ENCODE measurements at regions not wholly inside any gene's neighbourhood (a gene's known extent, or its start where the extent isn't known, plus 50 kb on each side); places are given as distances from the start of the nearest gene placed in this dataset.

GRCh38 chr2:180370511-180371205 is 363.6 kb upstream of the CWC22 start:
- TF ChIP-seq, protein P1, sequence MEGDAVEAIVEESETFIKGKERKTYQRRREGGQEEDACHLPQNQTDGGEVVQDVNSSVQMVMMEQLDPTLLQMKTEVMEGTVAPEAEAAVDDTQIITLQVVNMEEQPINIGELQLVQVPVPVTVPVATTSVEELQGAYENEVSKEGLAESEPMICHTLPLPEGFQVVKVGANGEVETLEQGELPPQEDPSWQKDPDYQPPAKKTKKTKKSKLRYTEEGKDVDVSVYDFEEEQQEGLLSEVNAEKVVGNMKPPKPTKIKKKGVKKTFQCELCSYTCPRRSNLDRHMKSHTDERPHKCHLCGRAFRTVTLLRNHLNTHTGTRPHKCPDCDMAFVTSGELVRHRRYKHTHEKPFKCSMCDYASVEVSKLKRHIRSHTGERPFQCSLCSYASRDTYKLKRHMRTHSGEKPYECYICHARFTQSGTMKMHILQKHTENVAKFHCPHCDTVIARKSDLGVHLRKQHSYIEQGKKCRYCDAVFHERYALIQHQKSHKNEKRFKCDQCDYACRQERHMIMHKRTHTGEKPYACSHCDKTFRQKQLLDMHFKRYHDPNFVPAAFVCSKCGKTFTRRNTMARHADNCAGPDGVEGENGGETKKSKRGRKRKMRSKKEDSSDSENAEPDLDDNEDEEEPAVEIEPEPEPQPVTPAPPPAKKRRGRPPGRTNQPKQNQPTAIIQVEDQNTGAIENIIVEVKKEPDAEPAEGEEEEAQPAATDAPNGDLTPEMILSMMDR (conservative IDR thresholded peaks at IDR 0.05; ENCODE audit: low read length), result no peak

GRCh38 chr2:180368881-180369280 is 361.8 kb upstream of the CWC22 start:
- DNase-seq (ENCODE audit: low read depth), result no peak
- H3K4me3 ChIP-seq (ENCODE audit: low read length), result no peak overlapping the region
- TF ChIP-seq, protein P1 (conservative IDR thresholded peaks at IDR 0.05; ENCODE audit: low read length), result no peak

More at GRCh38 chr2:180370511-180371205, 363.6 kb upstream of the CWC22 start:
- H3K4me3 ChIP-seq (ENCODE audit: low read length), result no peak overlapping the region
- no peak for DNase-seq (ENCODE audit: low read depth)

DNA sequence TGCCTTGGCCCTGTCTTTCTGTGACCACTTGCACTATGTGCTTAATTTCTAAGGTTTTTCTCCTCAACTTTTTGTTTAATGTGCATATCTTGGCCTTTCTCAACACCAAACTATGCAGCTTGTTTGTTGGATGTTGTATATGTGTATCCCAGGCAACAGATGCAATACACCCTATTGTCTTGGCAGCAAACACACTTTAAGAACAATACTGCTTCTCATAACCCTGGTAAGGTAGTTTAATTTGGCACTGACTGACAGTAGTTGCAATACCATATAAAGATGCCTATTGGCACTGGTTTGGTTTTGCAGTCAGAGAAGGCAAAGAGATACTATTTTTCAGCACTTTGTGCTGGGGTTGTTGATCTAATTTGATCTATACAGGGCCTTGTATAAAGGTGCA is 360.7 kb upstream of the CWC22 start:
- TF ChIP-seq, protein P1 (conservative IDR thresholded peaks at IDR 0.05; ENCODE audit: low read length), result no peak
- H3K4me3 ChIP-seq (ENCODE audit: low read length), result no peak overlapping the region
- DNase-seq (ENCODE audit: low read depth), result peak; percentile 62

- no peak overlapping the region for H3K4me3 ChIP-seq (ENCODE audit: low read length)
- TF ChIP-seq, protein P1 (conservative IDR thresholded peaks at IDR 0.05; ENCODE audit: low read length), result no peak
- DNase-seq (ENCODE audit: low read depth), result peak; percentile 4
Observed at GRCh38 chr2:180366481-180366880, 359.4 kb upstream of the CWC22 start.

- no peak for DNase-seq (ENCODE audit: low read depth)
- H3K4me3 ChIP-seq (ENCODE audit: low read length), result no peak overlapping the region
- TF ChIP-seq, protein P1 (conservative IDR thresholded peaks at IDR 0.05; ENCODE audit: low read length), result no peak
Observed at GRCh38 chr2:180364719-180365118, 357.6 kb upstream of the CWC22 start.

DNA sequence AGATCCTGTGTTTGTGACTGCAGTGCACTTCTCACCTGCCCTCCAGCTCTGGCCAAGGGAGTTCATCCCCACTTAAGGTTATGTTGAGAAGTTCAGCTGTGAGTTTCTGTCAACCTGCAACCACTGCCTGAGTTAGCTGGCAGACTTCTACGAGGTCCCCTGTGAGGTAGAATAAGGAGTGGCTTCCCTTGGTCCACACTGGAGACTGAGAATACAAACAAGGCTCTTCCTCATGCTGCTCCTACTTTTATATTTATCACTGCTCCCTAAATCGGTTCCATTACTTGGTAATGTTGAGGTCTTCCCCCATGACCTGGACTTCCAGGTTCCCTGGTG is 353.2 kb upstream of the CWC22 start:
- H3K4me3 ChIP-seq (ENCODE audit: low read length), result no peak overlapping the region
- TF ChIP-seq, protein P1 (conservative IDR thresholded peaks at IDR 0.05; ENCODE audit: low read length), result no peak
- no peak for DNase-seq (ENCODE audit: low read depth)

- DNase-seq (ENCODE audit: low read depth), result no peak
- H3K4me3 ChIP-seq (ENCODE audit: low read length), result no peak overlapping the region
- TF ChIP-seq, protein P1 (conservative IDR thresholded peaks at IDR 0.05; ENCODE audit: low read length), result peak; percentile 10; the same call in 1 of the 2 replicates
Observed at GRCh38 chr2:180359522-180360282, 352.6 kb upstream of the CWC22 start.
